ENCODE measurements at regions not wholly inside any gene's neighbourhood (a gene's known extent, or its start where the extent isn't known, plus 50 kb on each side); places are given as distances from the start of the nearest gene placed in this dataset.

GRCh38 chr1:29392486-29393450 lies 156.4 kb downstream of the PTPRU start:
- DNase-seq (ENCODE audit: low spot score) = peak; percentile 24
- Histone ChIP-seq H3K9ac (ENCODE audit: low read depth in 1 of 2, low read length in 2 of 2) (no peak overlapping the region), H3K4me3 (ENCODE audit: low read depth in 1 of 3, low read length in 3 of 3) (no peak overlapping the region), H3K4me1 (ENCODE audit: control insufficient read depth in 4 of 4, insufficient read depth in 4 of 4, low read length in 3 of 4) (no peaks in the 10 kb centered on the region), H3K27ac (ENCODE audit: low read depth in 1 of 2, low read length in 2 of 2) (no peak overlapping the region), H3K36me3 (ENCODE audit: control insufficient read depth in 4 of 4, insufficient read depth in 3 of 4, low read depth in 1 of 4, low read length in 3 of 4) (no peaks in the 10 kb centered on the region), H3K9me3 (ENCODE audit: control insufficient read depth in 4 of 4, low read length in 3 of 4) (no peaks in the 10 kb centered on the region), H3K27me3 (ENCODE audit: control insufficient read depth in 4 of 4, insufficient read depth in 4 of 4, low read length in 3 of 4) (peaks cover 0 to 7% (median 2%) of the 10 kb centered on the region in 4 donors)
- 56% methylated on average over 7 of the region's 7 CpGs for WGBS
- TF ChIP-seq RAD21 (IDR thresholded peaks at IDR 0.05) (no peak), NR2F2 (IDR thresholded peaks at IDR 0.05) (no peak), CTCF (IDR thresholded peaks at IDR 0.05; ENCODE audit: low read depth, low read length, missing input control) (no peak), JUND (IDR thresholded peaks at IDR 0.05) (no peak), HNF4A (conservative IDR thresholded peaks at IDR 0.05) (no peak), YY1 (IDR thresholded peaks at IDR 0.05) (no peak), FOXA2 (IDR thresholded peaks at IDR 0.05) (no peak), ZBTB33 (IDR thresholded peaks at IDR 0.05) (no peak), FOXA1 (IDR thresholded peaks at IDR 0.05) (no peak), TAF1 (conservative IDR thresholded peaks at IDR 0.05) (no peak), RXRA (IDR thresholded peaks at IDR 0.05) (no peak), HNF4G (IDR thresholded peaks at IDR 0.05) (no peak), SP1 (IDR thresholded peaks at IDR 0.05) (no peak), GABPA (IDR thresholded peaks at IDR 0.05 in 1 of 2, conservative IDR thresholded peaks at IDR 0.05 in 1 of 2) (no peak)

- no peaks in the 10 kb centered on the region for H3K36me3 ChIP-seq (ENCODE audit: control insufficient read depth in 4 of 4, insufficient read depth in 3 of 4, low read depth in 1 of 4, low read length in 3 of 4)
- H3K9ac ChIP-seq (ENCODE audit: low read depth in 1 of 2, low read length in 2 of 2) = no peak overlapping the region
- peak; percentile 24 for DNase-seq (ENCODE audit: low spot score)
- H3K9me3 ChIP-seq (ENCODE audit: control insufficient read depth in 4 of 4, low read length in 3 of 4) = no peaks in the 10 kb centered on the region
- WGBS = 50% methylated on average over 3 of the region's 3 CpGs
- H3K4me3 ChIP-seq (ENCODE audit: low read depth in 1 of 3, low read length in 3 of 3) = no peak overlapping the region
- no peaks in the 10 kb centered on the region for H3K4me1 ChIP-seq (ENCODE audit: control insufficient read depth in 4 of 4, insufficient read depth in 4 of 4, low read length in 3 of 4)
- H3K27me3 ChIP-seq (ENCODE audit: control insufficient read depth in 4 of 4, insufficient read depth in 4 of 4, low read length in 3 of 4) = peaks cover 0 to 7% (median 3%) of the 10 kb centered on the region in 4 donors
- H3K27ac ChIP-seq (ENCODE audit: low read depth in 1 of 2, low read length in 2 of 2) = no peak overlapping the region
- no peak for TF ChIP-seq SP1 (IDR thresholded peaks at IDR 0.05)
- TF ChIP-seq JUND (IDR thresholded peaks at IDR 0.05) = no peak
- TF ChIP-seq FOXA1 (IDR thresholded peaks at IDR 0.05) = no peak
These were observed 155.7 kb downstream of the PTPRU start for GRCh38 chr1:29392036-29392435.
